ENCODE measurements at regions not wholly inside any gene's neighbourhood (a gene's known extent, or its start where the extent isn't known, plus 50 kb on each side); places are given as distances from the start of the nearest gene placed in this dataset.

- no peak overlapping the region for H2AK9ac ChIP-seq (replicated peaks; ENCODE audit: low read depth, low read length, poor library complexity)
- no peak overlapping the region for H3K23ac ChIP-seq (ENCODE audit: low read depth, low read length)
- H3K9ac ChIP-seq (ENCODE audit: low read depth, low read length), result no peak overlapping the region
- intact Hi-C loops (cut with micrococcal nuclease) (no loop called here), in situ Hi-C loops (cut with MboI; ENCODE audit: low sequenced_read_pairs) (no loop called here), dilution Hi-C loops (cut with HindIII; ENCODE audit: low sequenced_read_pairs, unreplicated experiment) (no loop called here)
- no peak for TF ChIP-seq RFX5 (IDR thresholded peaks at IDR 0.05; ENCODE audit: low read depth, low read length)
- no peak for TF ChIP-seq FOS (IDR thresholded peaks at IDR 0.05; ENCODE audit: low read depth, low read length)
- TF ChIP-seq POLR2A (IDR thresholded peaks at IDR 0.05; ENCODE audit: low read depth, low read length), result no peak
- no peak for TF ChIP-seq CTCF (conservative IDR thresholded peaks at IDR 0.05; ENCODE audit: low read depth, low read length)
- TF ChIP-seq SMC3 (IDR thresholded peaks at IDR 0.05; ENCODE audit: low read depth, low read length), result no peak
- no peak for TF ChIP-seq MAZ (IDR thresholded peaks at IDR 0.05; ENCODE audit: borderline replicate concordance, low read depth, low read length)
- no peak for TF ChIP-seq MAFK (IDR thresholded peaks at IDR 0.05; ENCODE audit: low read depth, low read length)
- no peak for TF ChIP-seq CEBPB (IDR thresholded peaks at IDR 0.05; ENCODE audit: low read depth, low read length)
- TF ChIP-seq CHD1 (IDR thresholded peaks at IDR 0.05; ENCODE audit: low read depth, low read length), result no peak
- TF ChIP-seq BHLHE40 (IDR thresholded peaks at IDR 0.05; ENCODE audit: low read depth, low read length), result no peak
- no peak for TF ChIP-seq ELK1 (IDR thresholded peaks at IDR 0.05; ENCODE audit: borderline replicate concordance, low read depth, low read length)
- TF ChIP-seq MXI1 (IDR thresholded peaks at IDR 0.05; ENCODE audit: borderline replicate concordance, low read depth, low read length), result no peak
- TF ChIP-seq USF2 (IDR thresholded peaks at IDR 0.05; ENCODE audit: low read depth, low read length), result no peak
- TF ChIP-seq RCOR1 (IDR thresholded peaks at IDR 0.05; ENCODE audit: insufficient replicate concordance, low read length), result no peak
- TF ChIP-seq RAD21 (IDR thresholded peaks at IDR 0.05; ENCODE audit: low read length), result no peak
- no peak for TF ChIP-seq NFE2L2 (IDR thresholded peaks at IDR 0.05; ENCODE audit: low read depth, low read length)
- no peak overlapping the region for H2BK15ac ChIP-seq (ENCODE audit: low read depth, low read length)
- no peak overlapping the region for H3K56ac ChIP-seq (ENCODE audit: extremely low read depth, insufficient read depth, low read length)
- no peak overlapping the region for H3K4me2 ChIP-seq (ENCODE audit: low read depth, low read length)
- DNase-seq (no peak), ATAC-seq (ENCODE audit: low read depth) (no peak)
- no peak overlapping the region for H3K4ac ChIP-seq (ENCODE audit: low read depth, low read length)
- H3K27ac ChIP-seq (ENCODE audit: insufficient read depth, low read length), result no peak overlapping the region
- H3K18ac ChIP-seq (ENCODE audit: low read depth, low read length), result no peak overlapping the region
- WGBS, 2 experiments (ENCODE audit: extremely low coverage in 2 of 2, insufficient read length in 1 of 2), result no CpG with 5 or more reads among the region's 2 CpGs
- no peak overlapping the region for H2AK5ac ChIP-seq (ENCODE audit: low read depth, low read length)
- no peak overlapping the region for H3K4me3 ChIP-seq (ENCODE audit: insufficient read depth, low read depth, low read length)
- no peaks in the 10 kb centered on the region for H3K79me1 ChIP-seq (ENCODE audit: low read depth in 1 of 2, low read length in 2 of 2)
- no peak overlapping the region for H2BK120ac ChIP-seq (ENCODE audit: low read depth, low read length)
- no peak overlapping the region for H2BK5ac ChIP-seq (ENCODE audit: low read depth, low read length, poor library complexity, severe bottlenecking)
- H4K5ac ChIP-seq (ENCODE audit: low read depth, low read length), result no peak overlapping the region
- H4K8ac ChIP-seq (ENCODE audit: low read depth in 2 of 2, low read length in 2 of 2), result no peak overlapping the region
- POLR2A ChIA-PET (ENCODE audit: unreplicated experiment), result interaction anchor here (0.5 to 0.6 kb wide), 2 partner anchors 165 to 1234 kb away, joined by 3 to 4 read pairs; no protein-coding TSS in a partner anchor
- H4K20me1 ChIP-seq (ENCODE audit: insufficient read depth, low read length), result no peaks in the 10 kb centered on the region
- H3K9me3 ChIP-seq (ENCODE audit: control insufficient read depth, insufficient read depth, low read length), result no peaks in the 10 kb centered on the region
- H3K14ac ChIP-seq (replicated peaks; ENCODE audit: low read depth, low read length), result no peak overlapping the region
- no peak overlapping the region for H4K91ac ChIP-seq (ENCODE audit: insufficient read depth, low read depth, low read length)
- no TSS peak for BruUV-seq (replicated peaks)
- H2AFZ ChIP-seq (replicated peaks; ENCODE audit: low read length, poor library complexity), result no peak overlapping the region
- CTCF ChIA-PET, result interaction anchor here (0.6 kb wide), 1 partner anchor 264 kb away, joined by 4 read pairs; no protein-coding TSS in a partner anchor
- H3K36me3 ChIP-seq (ENCODE audit: control insufficient read depth, insufficient read depth, low read length), result no peaks in the 10 kb centered on the region
- no peaks in the 10 kb centered on the region for H3K4me1 ChIP-seq (ENCODE audit: control insufficient read depth, insufficient read depth, low read length)
- no peak overlapping the region for H2BK20ac ChIP-seq (ENCODE audit: low read depth, low read length)
- no peaks in the 10 kb centered on the region for H3K9me1 ChIP-seq (ENCODE audit: insufficient read depth, low read length)
- H3K27me3 ChIP-seq (ENCODE audit: control insufficient read depth, insufficient read depth, low read length), result no peaks in the 10 kb centered on the region
These were observed 223.6 kb upstream of the SGCD start for GRCh38 chr5:156103155-156103885.
